Liver (tissue), 3 donors: ENCODE measurements at regions not wholly inside any gene's neighbourhood (a gene's known extent, or its start where the extent isn't known, plus 50 kb on each side); places are given as distances from the start of the nearest gene placed in this dataset.

ENCODE experiments used
- CTCF ChIP-seq: fragments of 150-350 bp; IDR thresholded peaks from 2 replicates; pipeline ENCODE4 v1.5.1; 2017; ENCODE audit warnings: improper control_type of control experiment, low read depth, low read length; ENCODE audit not compliant: missing input control
- EGR1 ChIP-seq, 2 donors: IDR thresholded peaks; 2 replicates each; pipeline ENCODE4 v1.6.1; 2016 to 2018; ENCODE audit warnings: antibody characterized with exemption in 2 of 2, low read depth in 2 of 2
- FOXA1 ChIP-seq: IDR thresholded peaks from 2 replicates; pipeline ENCODE4 v1.6.1; 2016; ENCODE audit warnings: antibody characterized with exemption
- FOXA2 ChIP-seq: IDR thresholded peaks from 2 replicates; pipeline ENCODE4 v1.6.1; 2016; ENCODE audit warnings: antibody characterized with exemption
- HNF4A ChIP-seq, 2 donors: conservative IDR thresholded peaks; 2 replicates each; pipeline ENCODE4 v1.6.1; 2016; ENCODE audit warnings: antibody characterized with exemption in 2 of 2, mild to moderate bottlenecking in 2 of 2
- JUND ChIP-seq, 2 donors: IDR thresholded peaks; 2 replicates each; pipeline ENCODE4 v1.6.1; 2016; ENCODE audit warnings: antibody characterized with exemption in 2 of 2
- RAD21 ChIP-seq, 2 donors: IDR thresholded peaks; 2 replicates each; pipeline ENCODE4 v1.6.1; 2016; ENCODE audit warnings: antibody characterized with exemption in 2 of 2, mild to moderate bottlenecking in 2 of 2
- TAF1 ChIP-seq: conservative IDR thresholded peaks from 2 replicates; pipeline ENCODE4 v1.6.1; 2016; ENCODE audit warnings: antibody characterized with exemption, mild to moderate bottlenecking
- donor health status: healthy.
- donor health status: healthy.

GRCh38 chr10:105494944-105495343, 853.9 kb downstream of the SORCS3 start:
- no peak for TF ChIP-seq CTCF
- no peak for TF ChIP-seq FOXA2
- TF ChIP-seq JUND (IDR thresholded peaks at IDR 0.05): no peak
- TF ChIP-seq RAD21 (IDR thresholded peaks at IDR 0.05): no peak
- no peak for TF ChIP-seq HNF4A (conservative IDR thresholded peaks at IDR 0.05)
- TF ChIP-seq EGR1 (IDR thresholded peaks at IDR 0.05; ENCODE audit: low read depth in 2 of 2): no peak
- no peak for TF ChIP-seq FOXA1
- no peak for TF ChIP-seq TAF1
